ENCODE measurements at regions not wholly inside any gene's neighbourhood (a gene's known extent, or its start where the extent isn't known, plus 50 kb on each side); places are given as distances from the start of the nearest gene placed in this dataset.

DNA sequence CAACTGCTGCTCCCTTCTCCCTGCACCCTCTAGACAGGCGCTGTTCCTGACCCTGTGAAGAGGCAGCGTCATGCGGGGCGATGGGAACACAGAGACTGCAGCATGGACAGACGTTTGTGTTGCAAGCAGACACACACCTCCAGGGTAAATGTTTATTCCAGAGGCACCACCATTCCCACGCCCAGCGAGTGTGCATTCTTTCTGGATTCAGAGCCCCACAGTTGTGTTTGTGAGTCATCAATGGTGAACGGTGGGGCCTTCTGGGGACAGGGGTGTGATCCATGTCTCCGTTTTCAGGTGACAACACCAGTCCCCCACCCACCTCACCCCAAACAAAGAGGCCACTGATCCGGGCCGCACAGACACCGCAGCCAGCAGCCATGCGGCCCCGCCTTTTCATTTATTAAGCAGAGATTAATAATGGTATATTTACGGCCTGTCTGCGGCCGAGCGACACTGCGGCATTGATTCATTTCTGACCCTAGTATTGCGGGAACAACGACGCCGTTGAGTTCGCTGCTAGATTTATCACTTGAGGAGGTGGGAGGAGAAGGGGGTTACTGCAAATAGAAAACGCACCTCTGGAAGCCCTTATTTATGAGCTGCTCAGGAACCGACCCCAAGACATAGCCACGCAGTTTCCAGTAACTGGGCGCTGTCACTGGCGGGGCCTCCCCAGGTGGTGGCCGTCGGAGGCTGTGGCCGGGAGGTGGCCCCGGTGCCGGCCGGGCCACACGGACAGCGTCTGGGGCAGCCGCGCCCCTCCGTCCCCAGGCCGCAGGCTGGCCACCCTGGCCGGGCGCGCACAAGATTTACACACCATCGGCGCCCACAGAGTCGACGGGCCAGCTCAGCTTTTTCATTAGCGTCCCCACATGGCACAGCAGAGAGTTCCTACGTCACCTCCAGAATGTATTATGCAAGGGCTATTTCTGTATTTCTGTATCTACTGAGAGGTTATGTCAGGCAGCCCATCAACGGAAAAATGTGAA, 367.6 kb downstream of the THBS2 start:
- TF ChIP-seq, protein P1, sequence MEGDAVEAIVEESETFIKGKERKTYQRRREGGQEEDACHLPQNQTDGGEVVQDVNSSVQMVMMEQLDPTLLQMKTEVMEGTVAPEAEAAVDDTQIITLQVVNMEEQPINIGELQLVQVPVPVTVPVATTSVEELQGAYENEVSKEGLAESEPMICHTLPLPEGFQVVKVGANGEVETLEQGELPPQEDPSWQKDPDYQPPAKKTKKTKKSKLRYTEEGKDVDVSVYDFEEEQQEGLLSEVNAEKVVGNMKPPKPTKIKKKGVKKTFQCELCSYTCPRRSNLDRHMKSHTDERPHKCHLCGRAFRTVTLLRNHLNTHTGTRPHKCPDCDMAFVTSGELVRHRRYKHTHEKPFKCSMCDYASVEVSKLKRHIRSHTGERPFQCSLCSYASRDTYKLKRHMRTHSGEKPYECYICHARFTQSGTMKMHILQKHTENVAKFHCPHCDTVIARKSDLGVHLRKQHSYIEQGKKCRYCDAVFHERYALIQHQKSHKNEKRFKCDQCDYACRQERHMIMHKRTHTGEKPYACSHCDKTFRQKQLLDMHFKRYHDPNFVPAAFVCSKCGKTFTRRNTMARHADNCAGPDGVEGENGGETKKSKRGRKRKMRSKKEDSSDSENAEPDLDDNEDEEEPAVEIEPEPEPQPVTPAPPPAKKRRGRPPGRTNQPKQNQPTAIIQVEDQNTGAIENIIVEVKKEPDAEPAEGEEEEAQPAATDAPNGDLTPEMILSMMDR (conservative IDR thresholded peaks at IDR 0.05 in 1 of 2, IDR thresholded peaks at IDR 0.05 in 1 of 2; ENCODE audit: extremely low read depth in 1 of 2, insufficient read depth in 1 of 2, low read depth in 1 of 2, low read length in 2 of 2): no peak
- no peak for TF ChIP-seq EZH2 (IDR thresholded peaks at IDR 0.05; ENCODE audit: borderline replicate concordance, low read length)

Measured in mammary epithelial cell (primary cell).